Activated naive CD4-positive, alpha-beta T cell treated with anti-CD3 and anti-CD28 coated beads, Interleukin-2, amount 50 U/mL, for 24 hours (primary cell): ENCODE measurements at regions not wholly inside any gene's neighbourhood (a gene's known extent, or its start where the extent isn't known, plus 50 kb on each side); places are given as distances from the start of the nearest gene placed in this dataset.

Experiments
- H3K27ac Mint-ChIP-seq: one replicate; pipeline ENCODE4 v1.8.0; 2021; ENCODE audit warnings: mild to moderate bottlenecking, mixed read lengths
- H3K27me3 Mint-ChIP-seq: one replicate; pipeline ENCODE4 v1.8.0; 2021; ENCODE audit warnings: mixed read lengths
- H3K36me3 Mint-ChIP-seq: one replicate; pipeline ENCODE4 v1.8.0; 2021; ENCODE audit warnings: mixed read lengths
- H3K4me1 Mint-ChIP-seq: one replicate; pipeline ENCODE4 v1.8.0; 2021; ENCODE audit warnings: mixed read lengths
- H3K4me3 Mint-ChIP-seq: one replicate; pipeline ENCODE4 v1.8.0; 2021; ENCODE audit warnings: mild to moderate bottlenecking, mixed read lengths
- H3K9me3 Mint-ChIP-seq: one replicate; pipeline ENCODE4 v1.8.0; 2021; ENCODE audit warnings: mixed read lengths

DNA sequence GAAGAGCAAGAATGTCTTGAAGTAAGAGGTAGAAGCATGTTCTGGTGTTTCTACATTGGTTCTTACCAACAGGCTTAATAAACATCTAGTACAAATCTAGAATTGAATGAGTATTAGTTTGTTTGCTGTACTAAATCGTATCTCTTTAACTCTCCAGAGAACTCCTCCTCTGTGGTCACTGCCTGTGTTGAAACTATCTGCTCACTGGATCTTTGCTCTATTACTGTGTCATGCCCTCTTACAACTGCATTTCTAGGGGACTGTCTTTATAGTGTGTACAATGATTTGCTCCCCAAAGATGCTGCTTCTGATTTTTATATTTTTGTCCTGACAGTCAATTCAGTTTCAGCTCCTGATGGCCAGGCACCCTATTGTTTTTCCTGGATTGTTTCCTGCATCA, 50.1 kb upstream of the E2F7 start:
- Mint-ChIP-seq H3K27me3 (no peaks in the 10 kb centered on the region), H3K4me1 (no peaks in the 10 kb centered on the region), H3K27ac (no peak overlapping the region), H3K4me3 (no peak overlapping the region), H3K36me3 (no peaks in the 10 kb centered on the region), H3K9me3 (peaks cover 9% of the 10 kb centered on the region)
